Kidney (tissue), 13 donors: ENCODE measurements at regions not wholly inside any gene's neighbourhood (a gene's known extent, or its start where the extent isn't known, plus 50 kb on each side); places are given as distances from the start of the nearest gene placed in this dataset.
A peak's percentile ranks its signal among the peaks of the same experiment; 100 is the strongest.

Experiments
- DNase-seq, 5 donors: peaks; one replicate each; pipeline ENCODE4 v3.0.0-alpha.2; 2013 to 2020
- FAIRE-seq: peaks from 2 replicates; lab custom pipeline; 2012; peaks lifted over from hg19 to GRCh38; lab: Jason Lieb, UNC
- H3K27ac ChIP-seq, 2 donors: one replicate each; pipeline ENCODE4 v1.7.0; 2013; ENCODE audit warnings: low read depth in 2 of 2, low read length in 2 of 2, inconsistent platforms in 1 of 2
- H3K27me3 ChIP-seq: one replicate; pipeline ENCODE4 v1.7.1; 2013; ENCODE audit warnings: low read length, inconsistent platforms; ENCODE audit not compliant: control insufficient read depth, insufficient read depth
- H3K36me3 ChIP-seq, 3 donors: one replicate each; pipeline versions ENCODE4 v1.7.0 to v1.7.1; 2013; ENCODE audit warnings: low read length in 3 of 3, control low read depth in 1 of 3, inconsistent platforms in 1 of 3; ENCODE audit not compliant: insufficient read depth in 3 of 3, control insufficient read depth in 2 of 3
- H3K4me1 ChIP-seq, 3 donors: one replicate each; pipeline versions ENCODE4 v1.7.0 to v1.7.1; 2013; ENCODE audit warnings: low read length in 3 of 3, inconsistent platforms in 1 of 3, low read depth in 1 of 3; ENCODE audit not compliant: control insufficient read depth in 2 of 3, insufficient read depth in 2 of 3
- H3K4me3 ChIP-seq, 3 donors: one replicate each; pipeline versions ENCODE4 v1.7.0 to v1.8.1; 2013; ENCODE audit warnings: low read length in 3 of 3, control low read depth in 1 of 3, inconsistent platforms in 1 of 3
- H3K9ac ChIP-seq, 3 donors: one replicate each; pipeline versions ENCODE4 v1.7.0 to v1.7.1; 2013; ENCODE audit warnings: low read length in 3 of 3, control low read depth in 1 of 3, inconsistent platforms in 1 of 3
- H3K9me3 ChIP-seq, 3 donors: one replicate each; pipeline versions ENCODE4 v1.7.0 to v1.7.1; 2013; ENCODE audit warnings: low read length in 3 of 3, control low read depth in 1 of 3, inconsistent platforms in 1 of 3; ENCODE audit not compliant: control insufficient read depth in 2 of 3, insufficient read depth in 1 of 3
- CTCF ChIP-seq: IDR thresholded peaks from 3 replicates; pipeline ENCODE4 v1.5.1; 2012; ENCODE audit warnings: mild to moderate bottlenecking, moderate library complexity, borderline replicate concordance; ENCODE audit not compliant: insufficient read depth; ENCODE audit errors: extremely low read depth
- intact Hi-C: fragments of 100-400 bp; cut with DNase I; formaldehyde crosslinking; loops from one replicate; pipeline ENCODE4 v1.11.1; 2022
- donor health status: control.
- donor health status: control.
- donor health status: control.
- donor health status: control.
- donor health status: control.
- donor health status: DM: yes; HTN: yes; CAD: no.
- donor health status: Normal renal cell carcinoma (clear cell type).

- Histone ChIP-seq H3K9ac (no peak overlapping the region), H3K27ac (no peak overlapping the region), H3K4me1 (no peaks in the 10 kb centered on the region), H3K9me3 (no peaks in the 10 kb centered on the region), H3K4me3 (no peak overlapping the region), H3K36me3 (no peaks in the 10 kb centered on the region), H3K27me3 (no peaks in the 10 kb centered on the region)
- intact Hi-C loops, result no loop called here
- DNase-seq (peak in 1 of 5 donors; percentile 53), FAIRE-seq (no peak)
- TF ChIP-seq CTCF, result no peak
Measured at GRCh38 chr1:22332424-22332717, 119.3 kb upstream of the ZBTB40 start.

GRCh38 chr1:22332795-22333499 lies 118.7 kb upstream of the ZBTB40 start:
- H3K9me3 ChIP-seq, result no peaks in the 10 kb centered on the region
- intact Hi-C loops, result no loop called here
- no peaks in the 10 kb centered on the region for H3K27me3 ChIP-seq
- no peak overlapping the region for H3K4me3 ChIP-seq
- no peak for FAIRE-seq
- H3K36me3 ChIP-seq, result no peaks in the 10 kb centered on the region
- H3K9ac ChIP-seq, result no peak overlapping the region
- peak in 1 of 5 donors; percentile 35 for DNase-seq
- no peak for TF ChIP-seq CTCF
- no peaks in the 10 kb centered on the region for H3K4me1 ChIP-seq
- H3K27ac ChIP-seq, result no peak overlapping the region

- H3K4me3 ChIP-seq, result no peak overlapping the region
- intact Hi-C loops, result no loop called here
- no peak for TF ChIP-seq CTCF
- no peaks in the 10 kb centered on the region for H3K9me3 ChIP-seq
- H3K36me3 ChIP-seq, result no peaks in the 10 kb centered on the region
- no peaks in the 10 kb centered on the region for H3K27me3 ChIP-seq
- H3K27ac ChIP-seq, result no peak overlapping the region
- FAIRE-seq (no peak), DNase-seq (no peak)
- no peak overlapping the region for H3K9ac ChIP-seq
- no peaks in the 10 kb centered on the region for H3K4me1 ChIP-seq
Measured at GRCh38 chr1:22333516-22334121, 118.0 kb upstream of the ZBTB40 start.
